22Rv1 (cell line): ENCODE measurements at regions not wholly inside any gene's neighbourhood (a gene's known extent, or its start where the extent isn't known, plus 50 kb on each side); places are given as distances from the start of the nearest gene placed in this dataset.

ENCODE experiments used
- CTCF ChIP-seq: fragments of 450-650 bp; IDR thresholded peaks from 2 replicates; pipeline ENCODE4 v1.5.1; 2017; ENCODE audit warnings: mild to moderate bottlenecking
- ZFX ChIP-seq: fragments of 450-650 bp; IDR thresholded peaks from 2 replicates; pipeline ENCODE4 v1.6.1; 2017; ENCODE audit warnings: antibody characterized with exemption, borderline replicate concordance

- TF ChIP-seq CTCF (no peak), ZFX (no peak)
Measured at GRCh38 chr5:156076912-156077311, 250.1 kb upstream of the SGCD start.
